Heart right ventricle (tissue), 16 donors: ENCODE measurements at regions not wholly inside any gene's neighbourhood (a gene's known extent, or its start where the extent isn't known, plus 50 kb on each side); places are given as distances from the start of the nearest gene placed in this dataset.

Experiments
- ATAC-seq, 8 donors: fragments of 200-7000 bp; cut with Tn5 transposase; one replicate each; pipeline ENCODE4 v1.9.1; 2020; ENCODE audit warnings: mild to moderate bottlenecking in 8 of 8, moderate library complexity in 8 of 8, moderate number of reproducible peaks in 1 of 8
- DNase-seq, 2 donors: peaks; one replicate each; pipeline ENCODE4 v3.0.0-alpha.2; 2020
- H3K27ac ChIP-seq, 10 donors: fragments of 200-600 bp; sonication (generic) in 2 of 10; one replicate each; pipeline versions ENCODE4 v1.5.0 to v1.8.0; 2020 to 2022; ENCODE audit warnings: mild to moderate bottlenecking in 3 of 10
- H3K27me3 ChIP-seq, 7 donors: fragments of 200-600 bp; one replicate each; pipeline ENCODE4 v1.8.0; 2021 to 2022; ENCODE audit warnings: mild to moderate bottlenecking in 2 of 7
- H3K36me3 ChIP-seq, 9 donors: fragments of 200-600 bp; sonication (generic) in 1 of 9; one replicate each; pipeline versions ENCODE4 v1.5.0 to v1.8.0; 2020 to 2022; ENCODE audit warnings: mild to moderate bottlenecking in 2 of 9
- H3K4me1 ChIP-seq, 9 donors: fragments of 200-600 bp; sonication (generic) in 1 of 9; one replicate each; pipeline versions ENCODE4 v1.5.0 to v1.8.0; 2020 to 2022; ENCODE audit warnings: mild to moderate bottlenecking in 4 of 9
- H3K4me3 ChIP-seq, 10 donors: fragments of 200-600 bp; sonication (generic) in 2 of 10; one replicate each; pipeline versions ENCODE4 v1.5.0 to v1.8.0; 2020 to 2022; ENCODE audit warnings: mild to moderate bottlenecking in 7 of 10, moderate library complexity in 2 of 10
- H3K9me3 ChIP-seq, 11 donors: fragments of 200-600 bp in 10 of 11; sonication (generic) in 2 of 11; one replicate each; pipeline versions ENCODE4 v1.5.0 to v1.8.0; 2013 to 2022; ENCODE audit warnings: mild to moderate bottlenecking in 2 of 11, control low read depth in 1 of 11, moderate library complexity in 1 of 11
- CTCF ChIP-seq, 9 donors: fragments of 200-600 bp; sonication (generic) in 2 of 9; IDR thresholded peaks; one replicate each; pipeline versions ENCODE4 v1.5.0 to v1.8.0; 2021 to 2022; ENCODE audit warnings: antibody characterized with exemption in 9 of 9, mild to moderate bottlenecking in 5 of 9, moderate library complexity in 1 of 9
- WGBS, 2 donors: extraction: QIAGEN DNeasy Blood & Tissue Kit; methylation state at CpG; one replicate each; pipeline ENCODE4 v1.1.7; 2013; ENCODE audit warnings: inconsistent platforms in 1 of 2; 5-methylcytosine and 5-hydroxymethylcytosine counted together
- intact Hi-C, 10 donors: fragments of 100-400 bp; cut with DNase I; formaldehyde crosslinking; loops; one replicate each; pipeline versions ENCODE4 v1.11.1 to v1.14.2; 2022
- donor health status: Arrhythmogenic right ventricular cardiomyopathy.
- donor health status: ischemic (EF 13 %, LVEDD 7.1; RV severe dilation, severe dysfunction).
- donor health status: healthy with polysubstance abuse.
- donor health status: DM: no; HTN: yes; CAD: no.
- donor health status: DM: no; HTN: no; CAD: no.
- donor health status: ischemic (EF 25% LVEDD 6.9; RV normal size, moderate dysfunction).
- donor health status: ischemic (EF 25% LVEDD 5.7; RV mildly dilated, moderate dysfunction).
- donor health status: healthy.
- donor health status: DM: yes; HTN: yes; CAD: no.
- donor health status: Ischemic cardiomyopathy.
- donor health status: ischemic (EF 35%, LVEDD 5.7; RV mildly dilated, moderate dysfunction).
- donor health status: nonischemic (EF 11% LVEDD 7.7; RV severe dilation, severe dysfunction).
- donor health status: DM: yes; HTN: yes; CAD: no.
- donor health status: PGD.
- donor health status: ischemic (EF 29% LVEDD 5.4; RV normal size, mild dysfunction).
- donor health status: nonischemic (EF 23%, LVEDD 6.1; RV moderate dilation, normal function).

- Histone ChIP-seq H3K27me3 (no peaks in the 10 kb centered on the region), H3K9me3 (peaks cover 0 to 30% (median 0%) of the 10 kb centered on the region in 11 donors), H3K27ac (no peak overlapping the region), H3K36me3 (no peaks in the 10 kb centered on the region), H3K4me1 (no peaks in the 10 kb centered on the region), H3K4me3 (no peak overlapping the region)
- DNase-seq (no peak), ATAC-seq (no peak)
- TF ChIP-seq CTCF (IDR thresholded peaks at IDR 0.05): no peak
- 42 to 47% methylated on average over 1 of the region's 1 CpG for WGBS, 2 donors
- intact Hi-C loops: no loop called here
Observed at GRCh38 chr5:165779505-165779904, 2274.1 kb downstream of the MAT2B start.

GRCh38 chr5:165780901-165781300 lies 2275.5 kb downstream of the MAT2B start:
- no peak for TF ChIP-seq CTCF (IDR thresholded peaks at IDR 0.05)
- Histone ChIP-seq H3K36me3 (no peaks in the 10 kb centered on the region), H3K9me3 (peaks cover 0 to 35% (median 0%) of the 10 kb centered on the region in 11 donors), H3K4me3 (no peak overlapping the region), H3K27me3 (no peaks in the 10 kb centered on the region), H3K27ac (no peak overlapping the region), H3K4me1 (no peaks in the 10 kb centered on the region)
- DNase-seq: no peak
- intact Hi-C loops: no loop called here
- 87 to 90% methylated on average over 5 of the region's 5 CpGs for WGBS, 2 donors
- no peak for ATAC-seq

- Histone ChIP-seq H3K9me3 (peaks cover 0 to 40% (median 0%) of the 10 kb centered on the region in 11 donors), H3K27me3 (no peaks in the 10 kb centered on the region), H3K4me3 (no peak overlapping the region), H3K4me1 (no peaks in the 10 kb centered on the region), H3K27ac (no peak overlapping the region), H3K36me3 (no peaks in the 10 kb centered on the region)
- intact Hi-C loops: no loop called here
- WGBS, 2 donors: 79 to 86% methylated on average over 4 of the region's 4 CpGs
- TF ChIP-seq CTCF (IDR thresholded peaks at IDR 0.05): no peak
- no peak for DNase-seq
- ATAC-seq: no peak
Observed at GRCh38 chr5:165781738-165782137, 2276.3 kb downstream of the MAT2B start.

GRCh38 chr5:165783024-165783423 lies 2277.6 kb downstream of the MAT2B start:
- Histone ChIP-seq H3K4me1 (no peaks in the 10 kb centered on the region), H3K27ac (no peak overlapping the region), H3K36me3 (no peaks in the 10 kb centered on the region), H3K4me3 (no peak overlapping the region), H3K27me3 (no peaks in the 10 kb centered on the region), H3K9me3 (peaks cover 0 to 42% (median 0%) of the 10 kb centered on the region in 11 donors)
- ATAC-seq (no peak), DNase-seq (no peak)
- 84 to 89% methylated on average over 4 of the region's 4 CpGs for WGBS, 2 donors
- no peak for TF ChIP-seq CTCF (IDR thresholded peaks at IDR 0.05)
- intact Hi-C loops: no loop called here
